ENCODE measurements at regions not wholly inside any gene's neighbourhood (a gene's known extent, or its start where the extent isn't known, plus 50 kb on each side); places are given as distances from the start of the nearest gene placed in this dataset.

- no peaks in the 10 kb centered on the region for H3K79me2 ChIP-seq (ENCODE audit: low read length)
- no peak overlapping the region for H3K9ac ChIP-seq (ENCODE audit: low read length)
- no peaks in the 10 kb centered on the region for H4K20me1 ChIP-seq (ENCODE audit: insufficient read depth, low read length)
- H3K4me2 ChIP-seq (ENCODE audit: low read length), result no peak overlapping the region
- H3K4me1 ChIP-seq (ENCODE audit: low read length), result no peaks in the 10 kb centered on the region
- H3K9me3 ChIP-seq (ENCODE audit: insufficient read depth, low read length), result no peaks in the 10 kb centered on the region
- TF ChIP-seq EZH2phosphoT487 (IDR thresholded peaks at IDR 0.05; ENCODE audit: low read depth), result no peak
- TF ChIP-seq, protein P1, sequence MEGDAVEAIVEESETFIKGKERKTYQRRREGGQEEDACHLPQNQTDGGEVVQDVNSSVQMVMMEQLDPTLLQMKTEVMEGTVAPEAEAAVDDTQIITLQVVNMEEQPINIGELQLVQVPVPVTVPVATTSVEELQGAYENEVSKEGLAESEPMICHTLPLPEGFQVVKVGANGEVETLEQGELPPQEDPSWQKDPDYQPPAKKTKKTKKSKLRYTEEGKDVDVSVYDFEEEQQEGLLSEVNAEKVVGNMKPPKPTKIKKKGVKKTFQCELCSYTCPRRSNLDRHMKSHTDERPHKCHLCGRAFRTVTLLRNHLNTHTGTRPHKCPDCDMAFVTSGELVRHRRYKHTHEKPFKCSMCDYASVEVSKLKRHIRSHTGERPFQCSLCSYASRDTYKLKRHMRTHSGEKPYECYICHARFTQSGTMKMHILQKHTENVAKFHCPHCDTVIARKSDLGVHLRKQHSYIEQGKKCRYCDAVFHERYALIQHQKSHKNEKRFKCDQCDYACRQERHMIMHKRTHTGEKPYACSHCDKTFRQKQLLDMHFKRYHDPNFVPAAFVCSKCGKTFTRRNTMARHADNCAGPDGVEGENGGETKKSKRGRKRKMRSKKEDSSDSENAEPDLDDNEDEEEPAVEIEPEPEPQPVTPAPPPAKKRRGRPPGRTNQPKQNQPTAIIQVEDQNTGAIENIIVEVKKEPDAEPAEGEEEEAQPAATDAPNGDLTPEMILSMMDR (IDR thresholded peaks at IDR 0.05; ENCODE audit: low read depth, low read length), result no peak
- H3K4me3 ChIP-seq (ENCODE audit: low read length), result no peak overlapping the region
- H3K36me3 ChIP-seq (replicated peaks; ENCODE audit: low read depth, low read length), result no peaks in the 10 kb centered on the region
- H3K27ac ChIP-seq (ENCODE audit: low read length), result no peak overlapping the region
- H2AFZ ChIP-seq (ENCODE audit: low read depth, low read length), result no peak overlapping the region
- H3K27me3 ChIP-seq (ENCODE audit: low read depth, low read length), result no peaks in the 10 kb centered on the region
These were observed 330.3 kb upstream of the FIGN start for GRCh38 chr2:164066095-164066494.

DNA sequence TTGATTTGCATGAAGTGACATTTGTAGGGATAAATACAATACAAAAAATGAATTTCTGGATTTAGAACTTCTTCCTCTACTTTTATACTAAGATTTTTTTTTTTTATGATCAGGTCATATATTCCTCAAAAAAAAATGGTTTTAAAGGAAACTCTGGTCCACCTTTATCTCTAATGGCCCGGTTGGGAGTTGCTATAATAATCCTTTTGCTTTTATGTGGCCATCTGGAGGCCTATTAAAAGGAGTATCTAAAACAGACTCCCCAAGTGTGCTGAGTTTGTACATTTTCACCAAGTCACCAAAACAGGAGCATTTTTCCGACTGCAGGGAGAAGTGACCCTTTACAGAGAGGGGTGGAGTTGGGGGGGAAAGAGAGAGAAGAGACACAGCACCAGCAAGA lies 329.2 kb upstream of the FIGN start:
- Histone ChIP-seq H3K4me3 (ENCODE audit: low read length) (no peak overlapping the region), H2AFZ (ENCODE audit: low read depth, low read length) (no peak overlapping the region), H3K27me3 (ENCODE audit: low read depth, low read length) (no peaks in the 10 kb centered on the region), H3K4me1 (ENCODE audit: low read length) (peaks cover 6% of the 10 kb centered on the region; the same call in 1 of the 2 replicates), H3K4me2 (ENCODE audit: low read length) (no peak overlapping the region), H4K20me1 (ENCODE audit: insufficient read depth, low read length) (no peaks in the 10 kb centered on the region), H3K27ac (ENCODE audit: low read length) (no peak overlapping the region), H3K9me3 (ENCODE audit: insufficient read depth, low read length) (no peaks in the 10 kb centered on the region), H3K79me2 (ENCODE audit: low read length) (no peaks in the 10 kb centered on the region), H3K36me3 (replicated peaks; ENCODE audit: low read depth, low read length) (no peaks in the 10 kb centered on the region), H3K9ac (ENCODE audit: low read length) (no peak overlapping the region)
- TF ChIP-seq EZH2phosphoT487 (IDR thresholded peaks at IDR 0.05; ENCODE audit: low read depth), result no peak
- TF ChIP-seq, protein P1 (IDR thresholded peaks at IDR 0.05; ENCODE audit: low read depth, low read length), result no peak

DNA sequence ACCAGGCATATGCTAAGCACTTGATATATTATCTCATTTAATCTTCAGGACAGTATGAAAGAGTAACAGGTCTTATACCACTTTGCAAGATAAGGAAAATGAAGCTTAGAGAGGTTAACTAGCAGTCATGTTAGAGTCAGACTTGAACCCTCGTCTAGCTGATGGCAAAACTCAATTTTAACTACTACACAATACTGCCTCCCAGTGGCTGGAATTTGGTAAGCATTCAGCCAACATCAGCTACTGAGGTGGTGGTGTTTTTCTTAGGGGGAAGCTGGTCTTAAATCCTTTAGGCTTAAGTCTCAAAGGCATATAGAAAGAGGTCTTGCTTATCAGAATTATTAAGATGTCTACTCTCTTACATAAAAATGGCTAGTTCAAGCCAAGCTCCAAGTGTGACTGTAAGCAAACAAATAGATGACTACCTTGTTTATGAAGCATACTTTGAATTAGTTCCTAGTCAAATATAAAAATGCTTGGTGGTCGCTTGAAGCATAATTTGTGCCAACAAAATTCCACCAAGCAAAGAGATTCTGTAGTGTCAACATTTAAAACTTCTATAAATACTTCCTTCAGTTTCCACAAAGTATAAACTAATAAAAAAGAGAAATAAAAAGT lies 325.4 kb upstream of the FIGN start:
- H3K79me2 ChIP-seq (ENCODE audit: low read length), result no peaks in the 10 kb centered on the region
- H2AFZ ChIP-seq (ENCODE audit: low read depth, low read length), result peak overlapping the region; percentile 28; the same call in 1 of the 2 replicates
- H3K36me3 ChIP-seq (replicated peaks; ENCODE audit: low read depth, low read length), result no peaks in the 10 kb centered on the region
- H3K27me3 ChIP-seq (ENCODE audit: low read depth, low read length), result 0 out of 2 replicates have a peak, but pooled peaks cover 2% of the 10 kb centered on the region
- H3K9ac ChIP-seq (ENCODE audit: low read length), result no peak overlapping the region
- TF ChIP-seq, protein P1 (IDR thresholded peaks at IDR 0.05; ENCODE audit: low read depth, low read length), result peak; percentile 84
- TF ChIP-seq EZH2phosphoT487 (IDR thresholded peaks at IDR 0.05; ENCODE audit: low read depth), result no peak
- no peaks in the 10 kb centered on the region for H4K20me1 ChIP-seq (ENCODE audit: insufficient read depth, low read length)
- H3K27ac ChIP-seq (ENCODE audit: low read length), result no peak overlapping the region
- H3K4me2 ChIP-seq (ENCODE audit: low read length), result peak overlapping the region; percentile 38; the same call in 1 of the 2 replicates
- no peak overlapping the region for H3K4me3 ChIP-seq (ENCODE audit: low read length)
- H3K4me1 ChIP-seq (ENCODE audit: low read length), result peaks cover 8% of the 10 kb centered on the region; the same call in 1 of the 2 replicates
- no peaks in the 10 kb centered on the region for H3K9me3 ChIP-seq (ENCODE audit: insufficient read depth, low read length)

DNA sequence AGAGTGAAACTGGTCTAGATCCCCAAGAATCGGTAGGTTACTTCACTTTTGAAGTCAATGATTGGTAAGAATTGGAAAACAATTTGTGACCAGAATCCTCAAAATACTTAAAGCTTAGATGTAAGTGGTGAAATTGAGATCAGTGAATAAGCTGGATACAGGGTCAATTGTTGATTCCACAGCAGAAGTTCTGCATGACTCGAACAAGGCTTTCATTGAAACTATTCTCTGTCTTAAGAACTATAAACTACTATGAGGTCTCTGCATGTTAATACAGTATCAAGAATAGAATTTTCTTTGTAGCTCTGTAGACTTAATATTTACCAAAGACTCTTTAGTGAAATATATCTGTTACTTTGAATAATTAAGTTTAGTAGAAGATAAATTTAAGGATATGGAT lies 324.2 kb upstream of the FIGN start:
- Histone ChIP-seq H3K27ac (ENCODE audit: low read length) (no peak overlapping the region), H3K4me3 (ENCODE audit: low read length) (no peak overlapping the region), H3K36me3 (replicated peaks; ENCODE audit: low read depth, low read length) (no peaks in the 10 kb centered on the region), H3K27me3 (ENCODE audit: low read depth, low read length) (0 out of 2 replicates have a peak, but pooled peaks cover 2% of the 10 kb centered on the region), H3K4me1 (ENCODE audit: low read length) (peaks cover 8% of the 10 kb centered on the region; the same call in 1 of the 2 replicates), H4K20me1 (ENCODE audit: insufficient read depth, low read length) (no peaks in the 10 kb centered on the region), H2AFZ (ENCODE audit: low read depth, low read length) (no peak overlapping the region), H3K79me2 (ENCODE audit: low read length) (no peaks in the 10 kb centered on the region), H3K9me3 (ENCODE audit: insufficient read depth, low read length) (no peaks in the 10 kb centered on the region), H3K9ac (ENCODE audit: low read length) (no peak overlapping the region), H3K4me2 (ENCODE audit: low read length) (no peak overlapping the region)
- no peak for TF ChIP-seq EZH2phosphoT487 (IDR thresholded peaks at IDR 0.05; ENCODE audit: low read depth)
- TF ChIP-seq, protein P1 (IDR thresholded peaks at IDR 0.05; ENCODE audit: low read depth, low read length), result no peak
